ENCODE measurements at regions not wholly inside any gene's neighbourhood (a gene's known extent, or its start where the extent isn't known, plus 50 kb on each side); places are given as distances from the start of the nearest gene placed in this dataset.

- Histone ChIP-seq H3K27ac (ENCODE audit: low read depth in 1 of 2, low read length in 2 of 2) (no peak overlapping the region), H3K4me3 (ENCODE audit: low read length in 2 of 2) (no peak overlapping the region), H3K4me1 (ENCODE audit: control insufficient read depth in 1 of 2, insufficient read depth in 2 of 2, low read length in 2 of 2) (no peaks in the 10 kb centered on the region), H3K9me3 (ENCODE audit: control insufficient read depth, low read length) (peaks cover 4% of the 10 kb centered on the region), H3K27me3 (ENCODE audit: control insufficient read depth in 1 of 2, insufficient read depth in 2 of 2, low read length in 1 of 2) (no peaks in the 10 kb centered on the region), H3K36me3 (ENCODE audit: control insufficient read depth in 1 of 2, insufficient read depth in 2 of 2, low read length in 1 of 2) (no peaks in the 10 kb centered on the region)
- 75 to 81% methylated on average over 3 of the region's 3 CpGs for WGBS, 2 donors
- DNase-seq (no peak), ATAC-seq (ENCODE audit: low FRiP score) (no peak)
- intact Hi-C loops (cut with DNase I), result no loop called here
Observed at GRCh38 chr16:17729820-17730219, 259.1 kb upstream of the XYLT1 start.

DNA sequence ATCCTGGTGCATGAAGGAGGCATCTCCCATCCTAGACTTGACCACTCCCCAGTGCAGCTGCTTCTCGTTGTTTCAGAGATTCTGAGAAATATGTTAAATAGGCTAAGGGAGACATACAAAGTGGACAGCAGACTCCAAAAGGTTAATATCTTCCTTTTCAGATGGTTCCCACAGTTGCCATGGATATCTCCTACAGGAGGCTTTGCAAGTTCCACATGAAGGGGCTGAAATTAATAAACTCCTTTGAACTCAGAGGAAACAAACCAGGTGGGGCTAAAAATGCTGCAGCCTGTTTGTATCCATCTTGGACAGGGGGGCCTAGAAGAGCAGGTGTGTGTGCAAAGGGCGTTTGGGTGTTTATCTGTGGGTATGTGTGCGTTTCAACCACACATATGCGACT, 257.4 kb upstream of the XYLT1 start:
- Histone ChIP-seq H3K27ac (ENCODE audit: low read depth in 1 of 2, low read length in 2 of 2) (no peak overlapping the region), H3K36me3 (ENCODE audit: control insufficient read depth in 1 of 2, insufficient read depth in 2 of 2, low read length in 1 of 2) (no peaks in the 10 kb centered on the region), H3K4me3 (ENCODE audit: low read length in 2 of 2) (no peak overlapping the region), H3K4me1 (ENCODE audit: control insufficient read depth in 1 of 2, insufficient read depth in 2 of 2, low read length in 2 of 2) (no peaks in the 10 kb centered on the region), H3K9me3 (ENCODE audit: control insufficient read depth, low read length) (peaks cover 4% of the 10 kb centered on the region), H3K27me3 (ENCODE audit: control insufficient read depth in 1 of 2, insufficient read depth in 2 of 2, low read length in 1 of 2) (no peaks in the 10 kb centered on the region)
- WGBS, 2 donors, result 62 to 63% methylated on average over 4 of the region's 4 CpGs
- ATAC-seq (ENCODE audit: low FRiP score), result no peak
- DNase-seq, result no peak
- intact Hi-C loops (cut with DNase I), result no loop called here

GRCh38 chr16:17724242-17724898, 253.6 kb upstream of the XYLT1 start:
- Histone ChIP-seq H3K4me3 (ENCODE audit: low read length in 2 of 2) (no peak overlapping the region), H3K9me3 (ENCODE audit: control insufficient read depth, low read length) (no peaks in the 10 kb centered on the region), H3K36me3 (ENCODE audit: control insufficient read depth in 1 of 2, insufficient read depth in 2 of 2, low read length in 1 of 2) (no peaks in the 10 kb centered on the region), H3K4me1 (ENCODE audit: control insufficient read depth in 1 of 2, insufficient read depth in 2 of 2, low read length in 2 of 2) (no peaks in the 10 kb centered on the region), H3K27ac (ENCODE audit: low read depth in 1 of 2, low read length in 2 of 2) (no peak overlapping the region), H3K27me3 (ENCODE audit: control insufficient read depth in 1 of 2, insufficient read depth in 2 of 2, low read length in 1 of 2) (no peaks in the 10 kb centered on the region)
- no peak for DNase-seq
- WGBS, 2 donors, result 69 to 72% methylated on average over 10 of the region's 10 CpGs
- intact Hi-C loops (cut with DNase I), result no loop called here
- no peak for ATAC-seq (ENCODE audit: low FRiP score)

DNA sequence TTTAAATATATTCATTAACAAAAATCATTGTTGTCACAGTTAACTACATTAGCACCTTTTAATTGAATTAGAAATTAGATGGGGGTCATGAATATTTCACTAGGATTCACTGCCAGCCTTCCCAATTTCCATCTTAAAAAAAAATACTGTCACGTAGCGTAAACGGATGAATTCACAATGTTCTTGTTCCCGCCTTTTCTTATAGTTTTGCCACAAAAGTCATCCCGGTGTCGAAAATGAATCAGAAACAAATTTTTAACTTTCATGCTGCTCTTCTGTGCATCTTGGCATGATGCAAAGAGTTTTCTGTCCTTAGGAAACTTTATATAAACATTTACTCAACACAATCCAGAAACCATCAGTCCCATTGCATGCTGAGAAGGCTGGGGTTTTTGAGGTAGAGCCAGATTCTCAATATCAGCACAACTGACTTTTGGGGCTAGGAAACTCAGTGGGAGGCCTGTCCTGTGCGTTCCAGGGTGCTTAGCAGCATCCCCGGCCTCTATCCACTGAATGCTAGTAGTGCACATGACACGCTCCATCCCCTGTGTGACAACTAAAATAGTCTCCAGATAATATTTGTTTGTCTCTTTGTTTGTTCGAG, 252.9 kb upstream of the XYLT1 start:
- no peaks in the 10 kb centered on the region for H3K27me3 ChIP-seq (ENCODE audit: control insufficient read depth in 1 of 2, insufficient read depth in 2 of 2, low read length in 1 of 2)
- ATAC-seq (ENCODE audit: low FRiP score) (no peak), DNase-seq (no peak)
- no peaks in the 10 kb centered on the region for H3K36me3 ChIP-seq (ENCODE audit: control insufficient read depth in 1 of 2, insufficient read depth in 2 of 2, low read length in 1 of 2)
- H3K27ac ChIP-seq (ENCODE audit: low read depth in 1 of 2, low read length in 2 of 2), result no peak overlapping the region
- H3K4me3 ChIP-seq (ENCODE audit: low read length in 2 of 2), result no peak overlapping the region
- intact Hi-C loops (cut with DNase I), result no loop called here
- H3K9me3 ChIP-seq (ENCODE audit: control insufficient read depth, low read length), result no peaks in the 10 kb centered on the region
- H3K4me1 ChIP-seq (ENCODE audit: control insufficient read depth in 1 of 2, insufficient read depth in 2 of 2, low read length in 2 of 2), result no peaks in the 10 kb centered on the region
- WGBS, 2 donors, result 77% methylated on average over 10 of the region's 10 CpGs

DNA sequence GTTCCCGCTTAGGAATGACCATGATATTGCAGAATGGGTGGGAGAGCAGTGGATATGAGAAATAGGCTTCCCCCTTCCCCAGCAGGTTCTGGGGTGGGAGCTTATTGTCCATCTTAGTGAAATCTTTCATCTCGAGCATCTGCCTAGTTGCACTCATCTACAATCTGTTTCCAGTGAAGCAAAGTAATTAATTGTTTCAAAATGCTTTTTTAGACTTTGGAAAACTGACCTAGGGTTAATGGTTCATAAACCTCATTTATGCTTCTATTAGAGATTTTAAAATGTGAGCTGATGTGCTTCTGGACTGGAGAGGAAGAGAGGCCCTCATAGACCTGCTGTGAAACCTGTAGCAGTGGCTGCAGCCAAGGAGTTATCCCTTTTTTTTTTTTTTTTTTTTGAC, 247.7 kb upstream of the XYLT1 start:
- no peaks in the 10 kb centered on the region for H3K36me3 ChIP-seq (ENCODE audit: control insufficient read depth in 1 of 2, insufficient read depth in 2 of 2, low read length in 1 of 2)
- DNase-seq, result no peak
- H3K27ac ChIP-seq (ENCODE audit: low read depth in 1 of 2, low read length in 2 of 2), result no peak overlapping the region
- WGBS, 2 donors, result 64 to 65% methylated on average over 2 of the region's 2 CpGs
- no peaks in the 10 kb centered on the region for H3K27me3 ChIP-seq (ENCODE audit: control insufficient read depth in 1 of 2, insufficient read depth in 2 of 2, low read length in 1 of 2)
- no peaks in the 10 kb centered on the region for H3K4me1 ChIP-seq (ENCODE audit: control insufficient read depth in 1 of 2, insufficient read depth in 2 of 2, low read length in 2 of 2)
- ATAC-seq (ENCODE audit: low FRiP score), result no peak
- intact Hi-C loops (cut with DNase I), result no loop called here
- H3K9me3 ChIP-seq (ENCODE audit: control insufficient read depth, low read length), result peaks cover 3% of the 10 kb centered on the region
- no peak overlapping the region for H3K4me3 ChIP-seq (ENCODE audit: low read length in 2 of 2)

DNA sequence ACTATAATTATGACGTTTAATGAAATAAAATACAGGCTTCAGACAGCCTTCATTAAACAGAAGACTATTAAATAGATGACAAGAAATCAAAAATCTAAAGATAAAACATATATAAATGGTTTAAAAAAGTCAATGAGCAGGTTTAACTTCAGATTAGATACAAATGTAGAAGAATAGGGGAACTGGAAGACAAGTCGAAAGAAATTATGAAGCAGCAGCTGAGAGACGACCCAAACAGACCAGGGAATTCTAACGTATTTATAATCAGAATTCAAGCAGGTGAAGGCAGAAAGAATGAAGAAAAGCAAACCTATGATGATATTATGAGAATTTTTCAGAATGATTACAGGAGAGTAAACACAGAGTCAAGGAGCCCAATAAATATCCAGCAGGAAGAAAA, 235.1 kb upstream of the XYLT1 start:
- Histone ChIP-seq H3K36me3 (ENCODE audit: control insufficient read depth in 1 of 2, insufficient read depth in 2 of 2, low read length in 1 of 2) (no peaks in the 10 kb centered on the region), H3K27ac (ENCODE audit: low read depth in 1 of 2, low read length in 2 of 2) (no peak overlapping the region), H3K9me3 (ENCODE audit: control insufficient read depth, low read length) (no peaks in the 10 kb centered on the region), H3K4me1 (ENCODE audit: control insufficient read depth in 1 of 2, insufficient read depth in 2 of 2, low read length in 2 of 2) (no peaks in the 10 kb centered on the region), H3K4me3 (ENCODE audit: low read length in 2 of 2) (no peak overlapping the region), H3K27me3 (ENCODE audit: control insufficient read depth in 1 of 2, insufficient read depth in 2 of 2, low read length in 1 of 2) (no peaks in the 10 kb centered on the region)
- ATAC-seq (ENCODE audit: low FRiP score), result no peak
- intact Hi-C loops (cut with DNase I), result no loop called here
- DNase-seq, result no peak
- 77 to 79% methylated on average over 4 of the region's 4 CpGs for WGBS, 2 donors

DNA sequence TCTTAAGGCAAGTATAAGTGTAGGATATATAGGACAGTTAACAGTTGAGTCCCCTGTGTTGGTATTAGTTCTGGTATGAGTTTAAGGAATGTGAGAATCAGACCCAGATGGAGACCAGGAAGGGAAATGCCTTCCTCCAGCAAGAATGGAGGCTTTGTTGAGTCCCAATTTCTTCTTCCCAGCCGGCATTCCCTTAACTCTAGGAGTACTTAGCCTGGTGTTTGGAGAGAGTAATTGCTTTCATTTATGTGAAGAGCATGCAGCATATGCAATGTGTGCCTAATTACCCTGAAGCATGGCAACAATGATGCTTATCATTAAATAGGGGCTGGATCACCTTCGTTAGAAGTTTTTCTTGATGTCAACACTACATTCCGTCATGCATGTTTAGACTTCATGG, 225.9 kb upstream of the XYLT1 start:
- DNase-seq (no peak), ATAC-seq (ENCODE audit: low FRiP score) (no peak)
- H3K4me3 ChIP-seq (ENCODE audit: low read length in 2 of 2), result no peak overlapping the region
- H3K4me1 ChIP-seq (ENCODE audit: control insufficient read depth in 1 of 2, insufficient read depth in 2 of 2, low read length in 2 of 2), result no peaks in the 10 kb centered on the region
- peaks cover 0 to 1% of the 10 kb centered on the region in 2 donors for H3K27me3 ChIP-seq (ENCODE audit: control insufficient read depth in 1 of 2, insufficient read depth in 2 of 2, low read length in 1 of 2)
- no peak overlapping the region for H3K27ac ChIP-seq (ENCODE audit: low read depth in 1 of 2, low read length in 2 of 2)
- 33 to 40% methylated on average over 3 of the region's 3 CpGs for WGBS, 2 donors
- H3K9me3 ChIP-seq (ENCODE audit: control insufficient read depth, low read length), result no peaks in the 10 kb centered on the region
- H3K36me3 ChIP-seq (ENCODE audit: control insufficient read depth in 1 of 2, insufficient read depth in 2 of 2, low read length in 1 of 2), result no peaks in the 10 kb centered on the region
- intact Hi-C loops (cut with DNase I), result no loop called here

- no peaks in the 10 kb centered on the region for H3K36me3 ChIP-seq (ENCODE audit: control insufficient read depth in 1 of 2, insufficient read depth in 2 of 2, low read length in 1 of 2)
- 66 to 75% methylated on average over 4 of the region's 4 CpGs for WGBS, 2 donors
- no peak overlapping the region for H3K4me3 ChIP-seq (ENCODE audit: low read length in 2 of 2)
- peaks cover 0 to 1% of the 10 kb centered on the region in 2 donors for H3K27me3 ChIP-seq (ENCODE audit: control insufficient read depth in 1 of 2, insufficient read depth in 2 of 2, low read length in 1 of 2)
- no peak overlapping the region for H3K27ac ChIP-seq (ENCODE audit: low read depth in 1 of 2, low read length in 2 of 2)
- no peak for DNase-seq
- intact Hi-C loops (cut with DNase I), result no loop called here
- H3K9me3 ChIP-seq (ENCODE audit: control insufficient read depth, low read length), result no peaks in the 10 kb centered on the region
- ATAC-seq (ENCODE audit: low FRiP score), result no peak
- H3K4me1 ChIP-seq (ENCODE audit: control insufficient read depth in 1 of 2, insufficient read depth in 2 of 2, low read length in 2 of 2), result no peaks in the 10 kb centered on the region
Observed at GRCh38 chr16:17692484-17692883, 221.7 kb upstream of the XYLT1 start.

DNA sequence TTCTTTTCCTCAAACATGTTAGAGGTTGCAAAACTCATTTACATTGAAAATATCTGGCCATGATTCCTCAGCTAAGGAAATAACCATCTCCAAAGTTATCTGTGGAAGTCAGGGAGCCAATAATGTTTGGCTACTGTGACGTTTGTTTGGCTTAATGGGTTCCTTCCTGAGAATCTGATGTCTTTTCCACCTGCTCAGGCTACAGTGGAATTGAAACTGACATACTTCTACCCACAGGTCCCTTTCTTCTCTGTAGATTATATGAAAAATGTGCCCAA, 221.1 kb upstream of the XYLT1 start:
- intact Hi-C loops (cut with DNase I), result no loop called here
- no peaks in the 10 kb centered on the region for H3K4me1 ChIP-seq (ENCODE audit: control insufficient read depth in 1 of 2, insufficient read depth in 2 of 2, low read length in 2 of 2)
- WGBS, 2 donors, result 4 to 12% methylated on average over 1 of the region's 1 CpG
- H3K36me3 ChIP-seq (ENCODE audit: control insufficient read depth in 1 of 2, insufficient read depth in 2 of 2, low read length in 1 of 2), result no peaks in the 10 kb centered on the region
- no peak overlapping the region for H3K4me3 ChIP-seq (ENCODE audit: low read length in 2 of 2)
- peaks cover 0 to 1% of the 10 kb centered on the region in 2 donors for H3K27me3 ChIP-seq (ENCODE audit: control insufficient read depth in 1 of 2, insufficient read depth in 2 of 2, low read length in 1 of 2)
- no peak overlapping the region for H3K27ac ChIP-seq (ENCODE audit: low read depth in 1 of 2, low read length in 2 of 2)
- H3K9me3 ChIP-seq (ENCODE audit: control insufficient read depth, low read length), result no peaks in the 10 kb centered on the region
- no peak for ATAC-seq (ENCODE audit: low FRiP score)
- no peak for DNase-seq
